ENCODE measurements at regions not wholly inside any gene's neighbourhood (a gene's known extent, or its start where the extent isn't known, plus 50 kb on each side); places are given as distances from the start of the nearest gene placed in this dataset.

- TF ChIP-seq MAX (IDR thresholded peaks at IDR 0.05; ENCODE audit: low read depth, low read length) (no peak), POLR2A (IDR thresholded peaks at IDR 0.05; ENCODE audit: extremely low read depth, insufficient read length) (no peak), CTCF (IDR thresholded peaks at IDR 0.05; ENCODE audit: low read depth, low read length) (no peak), MYC (IDR thresholded peaks at IDR 0.05; ENCODE audit: low read depth, low read length) (no peak)
These were observed 238.2 kb upstream of the MAD2L1 start for GRCh38 chr4:120304801-120305200.
